ENCODE measurements at regions not wholly inside any gene's neighbourhood (a gene's known extent, or its start where the extent isn't known, plus 50 kb on each side); places are given as distances from the start of the nearest gene placed in this dataset.
"Not testable (repeated sequence)": the region's sequence is repeated elsewhere in the genome, so short reads cannot be mapped to it uniquely, and the experiment has no call there.

- TF ChIP-seq POLR2A, CTCF (IDR thresholded peaks at IDR 0.05): not testable (repeated sequence)
These were observed 299.7 kb downstream of the FLRT2 start for GRCh38 chr14:85829601-85830000.

All from thyroid gland (tissue), 4 donors.